ENCODE measurements at regions not wholly inside any gene's neighbourhood (a gene's known extent, or its start where the extent isn't known, plus 50 kb on each side); places are given as distances from the start of the nearest gene placed in this dataset.

DNA sequence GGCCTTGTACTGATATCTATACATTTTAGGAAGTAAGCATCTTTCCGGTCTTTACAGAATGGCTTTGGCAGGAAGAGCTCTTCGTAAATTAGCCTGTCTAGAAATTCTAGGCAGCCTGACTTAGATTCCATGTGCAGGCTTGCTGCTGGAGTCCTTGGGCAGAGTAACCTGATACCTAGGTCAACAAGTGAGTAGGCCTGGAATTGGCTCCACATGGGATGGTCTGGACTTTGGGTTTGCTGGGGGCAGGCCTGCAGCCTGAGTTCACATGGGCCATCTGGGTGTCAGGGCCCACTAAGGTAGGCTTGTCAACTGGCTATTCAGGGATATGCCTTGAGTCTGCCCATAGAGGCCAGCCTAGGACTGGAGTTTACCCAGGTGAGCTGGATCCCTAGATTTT lies 59.6 kb upstream of the CYYR1 start:
- in situ Hi-C loops (cut with MboI; ENCODE audit: low sequenced_read_pairs, unreplicated experiment): no loop called here
- no peak for DNase-seq (ENCODE audit: low spot score)
- TF ChIP-seq, protein P1, sequence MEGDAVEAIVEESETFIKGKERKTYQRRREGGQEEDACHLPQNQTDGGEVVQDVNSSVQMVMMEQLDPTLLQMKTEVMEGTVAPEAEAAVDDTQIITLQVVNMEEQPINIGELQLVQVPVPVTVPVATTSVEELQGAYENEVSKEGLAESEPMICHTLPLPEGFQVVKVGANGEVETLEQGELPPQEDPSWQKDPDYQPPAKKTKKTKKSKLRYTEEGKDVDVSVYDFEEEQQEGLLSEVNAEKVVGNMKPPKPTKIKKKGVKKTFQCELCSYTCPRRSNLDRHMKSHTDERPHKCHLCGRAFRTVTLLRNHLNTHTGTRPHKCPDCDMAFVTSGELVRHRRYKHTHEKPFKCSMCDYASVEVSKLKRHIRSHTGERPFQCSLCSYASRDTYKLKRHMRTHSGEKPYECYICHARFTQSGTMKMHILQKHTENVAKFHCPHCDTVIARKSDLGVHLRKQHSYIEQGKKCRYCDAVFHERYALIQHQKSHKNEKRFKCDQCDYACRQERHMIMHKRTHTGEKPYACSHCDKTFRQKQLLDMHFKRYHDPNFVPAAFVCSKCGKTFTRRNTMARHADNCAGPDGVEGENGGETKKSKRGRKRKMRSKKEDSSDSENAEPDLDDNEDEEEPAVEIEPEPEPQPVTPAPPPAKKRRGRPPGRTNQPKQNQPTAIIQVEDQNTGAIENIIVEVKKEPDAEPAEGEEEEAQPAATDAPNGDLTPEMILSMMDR (IDR thresholded peaks at IDR 0.05; ENCODE audit: borderline replicate concordance, control extremely low read depth, extremely low read depth, insufficient read depth, missing control alignments): no peak

DNA sequence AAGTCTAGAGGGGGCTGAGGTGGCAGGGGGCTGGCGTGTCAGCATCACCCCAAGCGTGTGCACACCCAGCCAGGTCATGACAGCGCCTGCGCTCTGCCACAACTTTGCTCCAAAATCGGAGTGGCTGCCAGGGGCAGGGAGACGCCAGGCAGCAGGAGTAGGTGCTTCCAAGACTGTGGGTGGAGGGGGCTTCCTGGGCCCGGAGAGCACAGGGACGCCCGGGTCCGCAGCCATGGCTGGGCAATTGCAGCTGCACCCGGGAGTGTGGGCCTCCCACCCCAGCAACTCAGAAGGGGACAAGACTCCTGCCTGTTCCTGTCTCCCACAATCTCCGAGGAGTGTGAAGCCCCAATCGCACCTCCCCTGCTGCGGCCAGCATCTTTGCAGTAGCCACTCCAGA lies 53.1 kb upstream of the CYYR1 start:
- TF ChIP-seq, protein P1 (IDR thresholded peaks at IDR 0.05; ENCODE audit: borderline replicate concordance, control extremely low read depth, extremely low read depth, insufficient read depth, missing control alignments): no peak
- in situ Hi-C loops (cut with MboI; ENCODE audit: low sequenced_read_pairs, unreplicated experiment): no loop called here

DNA sequence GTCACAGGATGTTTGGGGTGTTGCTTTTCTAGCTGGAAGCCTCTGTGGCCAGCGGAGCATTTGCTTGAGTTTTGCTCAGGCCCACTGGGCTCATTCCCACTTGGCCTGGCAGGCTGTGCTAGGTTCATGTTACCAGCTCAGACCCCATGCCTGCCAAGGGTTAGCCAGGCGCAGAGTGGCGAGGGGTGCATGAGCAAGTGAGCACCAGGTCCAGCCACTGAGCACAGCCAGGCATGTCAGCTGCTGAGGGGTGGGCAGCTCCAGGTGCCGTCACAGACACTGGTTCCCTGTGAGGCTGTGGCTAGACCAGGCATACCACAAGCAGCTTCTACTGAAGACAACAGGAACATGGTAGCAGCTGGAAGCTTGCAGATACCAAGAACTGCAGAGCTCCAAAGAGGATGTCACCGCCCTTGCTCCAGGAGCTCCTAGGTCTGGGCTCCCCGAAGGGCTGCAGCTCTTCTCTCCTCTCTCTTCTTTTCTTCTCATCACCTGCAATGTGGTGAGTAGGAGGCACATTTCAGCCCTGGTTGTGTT lies 52.0 kb upstream of the CYYR1 start:
- TF ChIP-seq, protein P1 (IDR thresholded peaks at IDR 0.05; ENCODE audit: borderline replicate concordance, control extremely low read depth, extremely low read depth, insufficient read depth, missing control alignments): no peak
- DNase-seq (ENCODE audit: low spot score): no peak
- in situ Hi-C loops (cut with MboI; ENCODE audit: low sequenced_read_pairs, unreplicated experiment): no loop called here

More for the DNA sequence above, 53.1 kb upstream of the CYYR1 start:
- DNase-seq (ENCODE audit: low spot score): no peak
